ENCODE measurements at regions not wholly inside any gene's neighbourhood (a gene's known extent, or its start where the extent isn't known, plus 50 kb on each side); places are given as distances from the start of the nearest gene placed in this dataset.

DNA sequence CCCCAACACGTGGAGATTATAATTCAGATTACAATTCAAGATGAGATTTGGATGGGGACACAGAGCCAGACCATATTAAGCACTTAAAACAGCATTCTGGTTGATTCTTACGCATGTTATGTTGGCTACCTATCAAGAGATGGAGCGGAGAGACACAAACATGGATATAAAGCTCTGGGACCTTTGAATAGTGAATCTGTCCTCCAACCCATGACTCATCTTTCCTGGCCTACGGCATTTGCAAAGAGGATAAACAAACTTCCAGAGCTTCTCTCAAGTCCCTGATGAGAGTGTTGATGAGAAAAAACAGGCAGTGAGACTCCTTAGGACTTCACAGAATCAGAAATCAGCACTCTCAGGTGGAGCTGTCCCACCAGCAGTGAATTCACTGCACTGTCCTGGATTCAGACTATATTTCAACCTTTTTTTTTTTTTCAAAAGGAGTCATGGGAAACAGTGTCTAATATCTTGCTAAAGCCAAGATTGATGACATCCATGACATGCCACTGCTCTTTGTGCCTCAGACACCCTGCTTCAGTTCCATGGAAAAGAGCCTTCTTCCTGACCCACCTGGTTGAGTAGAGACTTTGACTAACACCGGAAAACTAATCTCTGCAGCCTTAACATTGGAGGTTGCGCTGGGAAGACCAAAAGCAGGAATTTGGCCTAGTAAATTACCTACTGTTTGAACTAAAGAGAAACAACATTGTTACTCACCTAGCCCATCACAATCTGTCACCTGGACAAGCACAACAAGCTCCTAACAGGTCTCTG, 62.1 kb upstream of the NPAS2 start:
- H3K4me3 Mint-ChIP-seq: no peak overlapping the region

DNA sequence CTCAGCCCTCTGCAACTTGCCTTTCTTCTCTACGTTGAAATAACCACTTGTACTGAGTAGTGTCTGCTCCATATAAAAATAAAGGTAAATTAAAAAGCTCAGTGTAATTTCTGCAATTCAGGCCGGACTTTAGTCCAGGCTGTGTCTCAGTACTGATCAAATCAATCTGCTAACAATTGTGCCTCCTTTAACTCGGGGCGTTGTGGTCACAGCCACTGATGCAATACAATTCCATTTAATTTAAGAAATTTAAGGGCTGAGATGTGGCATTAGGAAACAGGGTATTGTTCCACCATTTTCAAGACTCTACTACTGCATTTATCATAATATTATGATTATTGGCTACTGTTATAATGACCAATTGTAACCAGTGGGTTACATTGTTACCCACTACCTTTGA, 60.0 kb upstream of the NPAS2 start:
- no peak overlapping the region for H3K4me3 Mint-ChIP-seq
- TF ChIP-seq, protein P1, sequence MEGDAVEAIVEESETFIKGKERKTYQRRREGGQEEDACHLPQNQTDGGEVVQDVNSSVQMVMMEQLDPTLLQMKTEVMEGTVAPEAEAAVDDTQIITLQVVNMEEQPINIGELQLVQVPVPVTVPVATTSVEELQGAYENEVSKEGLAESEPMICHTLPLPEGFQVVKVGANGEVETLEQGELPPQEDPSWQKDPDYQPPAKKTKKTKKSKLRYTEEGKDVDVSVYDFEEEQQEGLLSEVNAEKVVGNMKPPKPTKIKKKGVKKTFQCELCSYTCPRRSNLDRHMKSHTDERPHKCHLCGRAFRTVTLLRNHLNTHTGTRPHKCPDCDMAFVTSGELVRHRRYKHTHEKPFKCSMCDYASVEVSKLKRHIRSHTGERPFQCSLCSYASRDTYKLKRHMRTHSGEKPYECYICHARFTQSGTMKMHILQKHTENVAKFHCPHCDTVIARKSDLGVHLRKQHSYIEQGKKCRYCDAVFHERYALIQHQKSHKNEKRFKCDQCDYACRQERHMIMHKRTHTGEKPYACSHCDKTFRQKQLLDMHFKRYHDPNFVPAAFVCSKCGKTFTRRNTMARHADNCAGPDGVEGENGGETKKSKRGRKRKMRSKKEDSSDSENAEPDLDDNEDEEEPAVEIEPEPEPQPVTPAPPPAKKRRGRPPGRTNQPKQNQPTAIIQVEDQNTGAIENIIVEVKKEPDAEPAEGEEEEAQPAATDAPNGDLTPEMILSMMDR (IDR thresholded peaks at IDR 0.05; ENCODE audit: unreplicated experiment in 3 of 3): no peak
- H3K9me3 Mint-ChIP-seq: no peaks in the 10 kb centered on the region
- H3K36me3 Mint-ChIP-seq (ENCODE audit: low read depth): no peaks in the 10 kb centered on the region
- H3K4me1 Mint-ChIP-seq: no peaks in the 10 kb centered on the region
- no peak overlapping the region for H3K27ac Mint-ChIP-seq
- H3K27me3 Mint-ChIP-seq (ENCODE audit: low read depth): peaks cover 17% of the 10 kb centered on the region

More for the DNA sequence above, 62.1 kb upstream of the NPAS2 start:
- peaks cover 14% of the 10 kb centered on the region for H3K27me3 Mint-ChIP-seq (ENCODE audit: low read depth)
- TF ChIP-seq, protein P1 (IDR thresholded peaks at IDR 0.05; ENCODE audit: unreplicated experiment in 3 of 3): no peak
- no peaks in the 10 kb centered on the region for H3K9me3 Mint-ChIP-seq
- no peaks in the 10 kb centered on the region for H3K4me1 Mint-ChIP-seq
- no peak overlapping the region for H3K27ac Mint-ChIP-seq
- H3K36me3 Mint-ChIP-seq (ENCODE audit: low read depth): no peaks in the 10 kb centered on the region

DNA sequence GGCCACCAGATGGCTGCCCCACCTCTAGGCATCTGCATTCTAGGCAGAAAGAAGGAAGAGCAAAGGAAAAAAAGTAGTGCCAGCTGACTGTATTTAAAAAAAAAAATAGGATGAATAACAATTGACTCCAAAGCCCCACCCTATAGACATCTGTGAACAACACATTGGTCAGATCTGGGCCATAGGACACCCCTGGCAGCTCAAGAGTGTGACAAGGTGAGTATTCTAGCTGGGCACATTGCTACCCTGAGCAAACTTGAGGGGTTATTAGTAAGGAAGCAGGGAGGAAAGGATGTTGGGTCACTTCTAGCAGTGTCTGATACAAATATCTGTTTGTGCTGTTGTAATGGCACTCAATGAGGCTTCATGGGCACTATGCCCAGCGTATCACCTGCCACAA, 58.6 kb upstream of the NPAS2 start:
- TF ChIP-seq, protein P1 (IDR thresholded peaks at IDR 0.05; ENCODE audit: unreplicated experiment in 3 of 3): no peak
- H3K4me3 Mint-ChIP-seq: no peak overlapping the region
- no peak overlapping the region for H3K27ac Mint-ChIP-seq
- H3K9me3 Mint-ChIP-seq: no peaks in the 10 kb centered on the region
- H3K27me3 Mint-ChIP-seq (ENCODE audit: low read depth): peaks cover 19% of the 10 kb centered on the region
- H3K4me1 Mint-ChIP-seq: peaks cover 8% of the 10 kb centered on the region
- H3K36me3 Mint-ChIP-seq (ENCODE audit: low read depth): no peaks in the 10 kb centered on the region

DNA sequence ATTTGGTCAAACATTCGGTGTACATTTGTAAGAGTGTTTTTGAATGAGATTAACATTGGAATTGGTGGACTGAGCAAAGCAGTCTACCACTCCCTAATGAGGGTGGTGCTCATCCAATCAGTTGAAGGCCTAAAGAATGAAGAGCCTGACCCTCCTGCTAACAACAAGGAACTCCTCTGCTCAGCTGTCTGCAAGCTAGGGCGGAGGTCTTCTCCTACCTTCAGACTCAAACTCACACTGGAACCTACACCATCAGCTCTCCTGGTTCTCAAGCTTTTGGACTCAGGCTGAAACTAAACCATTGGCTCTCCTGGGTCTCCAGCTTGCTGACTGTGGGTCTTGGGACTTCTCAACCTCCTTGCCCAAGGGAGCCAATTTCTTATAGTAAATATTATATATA, 55.5 kb upstream of the NPAS2 start:
- TF ChIP-seq, protein P1 (IDR thresholded peaks at IDR 0.05; ENCODE audit: unreplicated experiment in 3 of 3): no peak
- Mint-ChIP-seq H3K27me3 (ENCODE audit: low read depth) (peaks cover 31% of the 10 kb centered on the region), H3K27ac (no peak overlapping the region), H3K4me3 (no peak overlapping the region), H3K9me3 (no peaks in the 10 kb centered on the region), H3K36me3 (ENCODE audit: low read depth) (no peaks in the 10 kb centered on the region), H3K4me1 (peaks cover 16% of the 10 kb centered on the region)

DNA sequence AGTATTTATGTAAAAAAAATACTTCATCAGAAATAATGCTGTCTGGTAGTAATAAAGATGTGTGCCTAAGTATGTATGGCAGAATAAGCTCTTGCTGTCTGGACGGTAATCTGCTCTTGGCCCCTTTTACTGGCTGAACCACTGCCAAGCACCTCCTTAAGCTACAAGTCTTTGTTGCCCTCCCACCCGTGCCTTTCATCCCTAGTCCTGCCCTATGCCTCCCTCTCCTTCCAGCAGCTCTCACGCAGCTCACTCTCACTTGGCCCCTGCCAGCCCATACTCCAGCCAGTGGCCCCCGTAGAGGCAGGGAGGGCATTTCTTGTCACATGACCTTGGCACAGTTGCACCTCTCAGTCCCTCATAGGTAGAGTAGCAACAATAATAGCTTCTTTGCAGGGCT, 54.5 kb upstream of the NPAS2 start:
- H3K4me1 Mint-ChIP-seq: peaks cover 16% of the 10 kb centered on the region
- no peaks in the 10 kb centered on the region for H3K9me3 Mint-ChIP-seq
- no peaks in the 10 kb centered on the region for H3K36me3 Mint-ChIP-seq (ENCODE audit: low read depth)

More for the DNA sequence above, 54.5 kb upstream of the NPAS2 start:
- H3K27ac Mint-ChIP-seq: no peak overlapping the region
- H3K4me3 Mint-ChIP-seq: no peak overlapping the region
- H3K27me3 Mint-ChIP-seq (ENCODE audit: low read depth): peaks cover 31% of the 10 kb centered on the region
- TF ChIP-seq, protein P1 (IDR thresholded peaks at IDR 0.05; ENCODE audit: unreplicated experiment in 3 of 3): no peak
